Brain microvascular endothelial cell (primary cell): ENCODE measurements at regions not wholly inside any gene's neighbourhood (a gene's known extent, or its start where the extent isn't known, plus 50 kb on each side); places are given as distances from the start of the nearest gene placed in this dataset.

ENCODE experiments used
- DNase-seq: peaks from one replicate; pipeline ENCODE4 v3.0.0-alpha.2; 2020
- H3K27ac ChIP-seq: fragments of 250-450 bp; sonication (Bioruptor Pico); 2 replicates; pipeline ENCODE4 v1.5.1; 2020; ENCODE audit warnings: mild to moderate bottlenecking, moderate library complexity
- H3K27me3 ChIP-seq: fragments of 250-450 bp; sonication (Bioruptor Pico); replicated peaks from 2 replicates; pipeline ENCODE4 v1.5.1; 2020; ENCODE audit warnings: mild to moderate bottlenecking
- H3K36me3 ChIP-seq: fragments of 250-450 bp; sonication (Bioruptor Pico); replicated peaks from 2 replicates; pipeline ENCODE4 v1.5.1; 2020; ENCODE audit warnings: mild to moderate bottlenecking
- H3K4me3 ChIP-seq: 2 replicates; pipeline ENCODE4 v1.5.1; 2011; ENCODE audit warnings: low read depth, mild to moderate bottlenecking, control low read depth, low read length, moderate library complexity
- in situ Hi-C: cut with HindIII; loops from 2 replicates; pipeline ENCODE4 v1.10.0; 2017; ENCODE audit warnings: low sequenced_read_pairs, low pct_ligation_motif_present
- TF ChIP-seq, protein P1 (sequence below): IDR thresholded peaks from 2 replicates; pipeline ENCODE4 v1.5.1; 2011; ENCODE audit warnings: low read depth, mild to moderate bottlenecking, moderate library complexity, low read length, control low read depth, inconsistent platforms; ENCODE audit errors: missing control alignments

- no peak overlapping the region for H3K4me3 ChIP-seq
- H3K27me3 ChIP-seq = no peaks in the 10 kb centered on the region
Observed at GRCh38 chr17:79255926-79256585, 181.4 kb downstream of the ENGASE start.

DNA sequence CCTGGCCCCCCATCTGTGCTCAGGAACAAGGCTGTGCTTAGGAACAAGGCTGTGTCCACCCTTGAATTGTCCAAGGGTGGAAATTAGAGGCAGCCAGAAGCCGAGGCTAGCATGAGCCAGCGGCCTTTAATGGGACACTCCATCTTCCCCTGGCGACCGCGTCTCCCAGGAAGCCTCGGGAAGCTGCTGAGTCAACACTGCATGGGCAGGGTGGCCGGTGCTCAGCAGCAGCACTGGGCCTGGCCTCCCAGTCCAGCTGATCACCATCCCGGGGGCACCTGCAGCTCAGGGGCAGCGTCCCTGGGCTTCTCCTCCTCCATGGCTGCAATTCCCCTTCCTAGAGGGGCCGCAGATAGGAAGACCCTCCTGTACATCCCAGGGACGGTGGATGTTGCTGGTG, 180.8 kb downstream of the ENGASE start:
- in situ Hi-C loops = no loop called here
- H3K27ac ChIP-seq = no peak overlapping the region
- H3K4me3 ChIP-seq = no peak overlapping the region
- TF ChIP-seq, protein P1, sequence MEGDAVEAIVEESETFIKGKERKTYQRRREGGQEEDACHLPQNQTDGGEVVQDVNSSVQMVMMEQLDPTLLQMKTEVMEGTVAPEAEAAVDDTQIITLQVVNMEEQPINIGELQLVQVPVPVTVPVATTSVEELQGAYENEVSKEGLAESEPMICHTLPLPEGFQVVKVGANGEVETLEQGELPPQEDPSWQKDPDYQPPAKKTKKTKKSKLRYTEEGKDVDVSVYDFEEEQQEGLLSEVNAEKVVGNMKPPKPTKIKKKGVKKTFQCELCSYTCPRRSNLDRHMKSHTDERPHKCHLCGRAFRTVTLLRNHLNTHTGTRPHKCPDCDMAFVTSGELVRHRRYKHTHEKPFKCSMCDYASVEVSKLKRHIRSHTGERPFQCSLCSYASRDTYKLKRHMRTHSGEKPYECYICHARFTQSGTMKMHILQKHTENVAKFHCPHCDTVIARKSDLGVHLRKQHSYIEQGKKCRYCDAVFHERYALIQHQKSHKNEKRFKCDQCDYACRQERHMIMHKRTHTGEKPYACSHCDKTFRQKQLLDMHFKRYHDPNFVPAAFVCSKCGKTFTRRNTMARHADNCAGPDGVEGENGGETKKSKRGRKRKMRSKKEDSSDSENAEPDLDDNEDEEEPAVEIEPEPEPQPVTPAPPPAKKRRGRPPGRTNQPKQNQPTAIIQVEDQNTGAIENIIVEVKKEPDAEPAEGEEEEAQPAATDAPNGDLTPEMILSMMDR = no peak
- DNase-seq = no peak
- no peaks in the 10 kb centered on the region for H3K27me3 ChIP-seq
- no peaks in the 10 kb centered on the region for H3K36me3 ChIP-seq

More at GRCh38 chr17:79255926-79256585, 181.4 kb downstream of the ENGASE start:
- Histone ChIP-seq H3K36me3 (no peaks in the 10 kb centered on the region), H3K27ac (no peak overlapping the region)
- in situ Hi-C loops = no loop called here
- TF ChIP-seq, protein P1 = no peak
- DNase-seq = no peak

- in situ Hi-C loops = no loop called here
- TF ChIP-seq, protein P1 = no peak
- no peak overlapping the region for H3K27ac ChIP-seq
- DNase-seq = no peak
- no peaks in the 10 kb centered on the region for H3K36me3 ChIP-seq
- no peaks in the 10 kb centered on the region for H3K27me3 ChIP-seq
- H3K4me3 ChIP-seq = no peak overlapping the region
Observed at GRCh38 chr17:79255046-79255445, 180.4 kb downstream of the ENGASE start.

DNA sequence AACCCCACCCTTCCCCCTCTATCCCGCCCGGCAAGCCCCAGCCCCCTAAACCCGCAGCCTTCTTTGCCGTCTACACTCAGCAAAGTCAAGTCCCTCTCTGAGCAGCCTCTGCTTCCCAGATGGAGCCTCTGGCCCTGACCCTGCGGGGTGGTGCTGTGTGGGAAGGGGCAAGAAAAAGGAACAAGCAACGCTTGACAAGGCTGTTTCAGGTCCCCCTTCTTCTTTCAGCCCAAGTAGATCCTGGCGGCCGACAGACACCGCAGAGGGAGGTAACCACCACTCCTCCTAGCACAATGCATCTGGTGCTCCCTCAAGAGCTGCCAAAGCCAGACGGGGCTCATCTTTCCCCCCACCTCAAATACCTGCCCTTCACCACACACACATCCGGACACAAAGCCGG, 178.3 kb downstream of the ENGASE start:
- TF ChIP-seq, protein P1 = no peak
- in situ Hi-C loops = no loop called here
- no peak overlapping the region for H3K4me3 ChIP-seq
- DNase-seq = no peak
- no peaks in the 10 kb centered on the region for H3K36me3 ChIP-seq
- H3K27me3 ChIP-seq = no peaks in the 10 kb centered on the region
- H3K27ac ChIP-seq = no peak overlapping the region

DNA sequence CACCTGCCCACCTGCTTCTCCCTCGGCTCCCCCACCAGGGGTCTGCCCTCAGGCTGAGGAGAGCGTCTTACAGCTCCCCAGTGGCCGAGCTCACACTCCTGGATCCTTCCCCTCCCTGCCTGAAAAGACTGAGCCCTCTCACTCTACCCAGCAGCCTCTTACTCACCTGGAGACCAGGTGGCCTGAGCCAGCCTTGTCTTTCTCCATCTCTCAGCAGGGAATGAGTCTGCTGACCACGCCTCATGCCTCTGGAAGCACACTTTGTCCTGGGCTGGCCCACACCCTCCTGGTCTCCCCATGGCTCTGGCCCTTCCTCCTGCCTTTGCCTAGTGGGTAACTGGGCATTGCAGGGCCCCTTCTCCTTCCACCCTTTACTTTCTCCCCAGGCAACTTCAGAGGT, 177.2 kb downstream of the ENGASE start:
- Histone ChIP-seq H3K4me3 (no peak overlapping the region), H3K27ac (no peak overlapping the region), H3K36me3 (no peaks in the 10 kb centered on the region), H3K27me3 (no peaks in the 10 kb centered on the region)
- DNase-seq = no peak
- in situ Hi-C loops = no loop called here
- TF ChIP-seq, protein P1 = no peak
